B cell (primary cell): ENCODE measurements at regions not wholly inside any gene's neighbourhood (a gene's known extent, or its start where the extent isn't known, plus 50 kb on each side); places are given as distances from the start of the nearest gene placed in this dataset.

Experiments used
- CTCF ChIP-seq: fragments of 200-600 bp; IDR thresholded peaks from one replicate; pipeline ENCODE4 v1.8.0; 2022; ENCODE audit warnings: antibody characterized with exemption, mild to moderate bottlenecking
- EZH2 ChIP-seq: IDR thresholded peaks from 2 replicates; pipeline ENCODE4 v1.6.1; 2012; ENCODE audit warnings: borderline replicate concordance, low read depth, mild to moderate bottlenecking, moderate library complexity, low read length; ENCODE audit not compliant: insufficient read depth, poor library complexity, severe bottlenecking

GRCh38 chr13:106400289-106400688, 135.2 kb downstream of the EFNB2 start:
- TF ChIP-seq CTCF = no peak
- no peak for TF ChIP-seq EZH2
